ENCODE measurements at regions not wholly inside any gene's neighbourhood (a gene's known extent, or its start where the extent isn't known, plus 50 kb on each side); places are given as distances from the start of the nearest gene placed in this dataset.

DNA sequence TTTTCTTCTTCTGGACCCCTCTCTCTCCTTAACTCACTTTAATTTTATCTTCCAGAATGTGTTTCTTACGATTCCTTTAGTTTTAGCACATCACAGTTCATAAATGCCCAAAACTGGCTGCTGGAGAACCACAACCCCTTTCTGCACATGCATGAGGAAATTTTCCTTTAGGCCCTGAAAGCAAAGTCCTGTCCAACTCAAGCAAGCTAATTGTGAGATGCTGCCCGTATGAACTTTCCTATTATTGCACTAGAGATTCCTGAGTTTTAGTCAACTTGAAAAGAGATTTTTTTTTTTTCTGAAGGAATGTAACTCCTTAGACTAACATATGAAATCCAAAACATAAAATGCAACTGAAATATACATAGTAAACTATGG lies 52.1 kb upstream of the DAB2 start:
- DNase-seq (ENCODE audit: low spot score), result no peak

DNA sequence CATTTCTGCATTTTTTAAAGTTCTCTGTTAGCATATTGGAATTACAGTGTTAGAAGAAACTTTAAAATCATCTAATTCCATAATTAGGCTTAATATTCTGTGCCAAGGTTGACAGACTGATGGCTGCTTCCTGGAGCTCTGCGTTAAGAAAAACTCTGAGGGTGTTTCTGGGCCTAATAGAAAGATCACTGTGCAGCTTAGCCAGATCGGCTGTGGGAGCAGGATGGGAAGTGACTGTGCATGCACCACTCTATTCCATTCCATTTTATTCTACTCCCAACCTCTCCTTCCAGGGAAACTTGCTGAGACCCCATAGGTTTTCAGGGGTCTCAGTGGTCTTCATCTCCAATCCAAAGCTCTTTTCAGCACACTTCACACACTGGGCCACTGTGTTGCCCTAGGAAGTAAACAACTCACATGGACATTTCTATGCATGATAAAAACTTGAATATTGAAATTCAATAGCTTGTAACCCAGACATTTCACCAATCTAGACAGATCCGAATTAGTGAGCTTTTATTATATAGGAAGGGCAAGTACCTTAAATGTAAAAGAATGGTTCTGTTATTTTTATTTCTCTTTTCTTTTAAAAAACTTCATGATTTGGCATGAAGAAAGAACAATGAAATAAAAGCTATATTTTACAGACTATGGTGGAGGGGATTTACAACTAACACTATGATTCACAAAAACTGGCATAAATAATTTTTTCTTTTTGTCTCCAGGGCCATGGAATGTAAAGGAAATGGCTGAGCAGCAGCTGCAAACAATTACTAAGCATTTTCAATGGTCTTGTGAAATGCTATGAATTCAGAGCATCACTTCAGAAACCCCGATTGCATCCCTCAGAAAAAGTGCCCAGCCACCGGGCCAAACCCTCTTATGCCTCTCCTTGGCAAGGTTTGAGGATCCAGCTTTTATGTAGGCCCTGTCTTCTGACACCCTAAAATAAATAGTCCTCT lies 51.4 kb upstream of the DAB2 start:
- peak; percentile 8 for DNase-seq (ENCODE audit: low spot score)

DNA sequence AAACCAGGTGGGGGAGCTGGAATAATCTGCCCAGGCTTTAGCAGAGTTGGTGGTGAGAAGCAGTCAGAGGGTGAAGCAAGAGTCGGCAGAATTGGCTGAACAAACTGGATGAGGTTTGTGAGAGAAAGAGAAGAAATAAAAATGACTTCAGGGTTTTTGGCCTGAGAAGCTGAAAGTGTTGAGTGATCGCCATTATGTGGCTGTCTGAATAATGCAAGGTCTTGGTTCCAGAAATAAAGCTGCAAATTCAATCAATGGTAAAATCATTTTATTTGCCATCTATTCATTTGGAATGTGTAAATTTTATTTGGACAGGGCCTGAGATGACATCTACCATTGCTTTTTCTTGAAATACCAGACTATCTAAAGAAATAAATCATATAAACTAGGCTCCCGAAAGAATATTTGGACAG lies 50.4 kb upstream of the DAB2 start:
- DNase-seq (ENCODE audit: low spot score), result no peak

Measured in A172 (cell line).